SKM-1 treated with dmso at 0.1 percent for 144 hours (cell line): ENCODE measurements at regions not wholly inside any gene's neighbourhood (a gene's known extent, or its start where the extent isn't known, plus 50 kb on each side); places are given as distances from the start of the nearest gene placed in this dataset.

Experiments
- DNase-seq: peaks from one replicate; lab custom pipeline; 2025; ENCODE audit not compliant: unreplicated experiment; lab: John Stamatoyannopoulos, UW

DNA sequence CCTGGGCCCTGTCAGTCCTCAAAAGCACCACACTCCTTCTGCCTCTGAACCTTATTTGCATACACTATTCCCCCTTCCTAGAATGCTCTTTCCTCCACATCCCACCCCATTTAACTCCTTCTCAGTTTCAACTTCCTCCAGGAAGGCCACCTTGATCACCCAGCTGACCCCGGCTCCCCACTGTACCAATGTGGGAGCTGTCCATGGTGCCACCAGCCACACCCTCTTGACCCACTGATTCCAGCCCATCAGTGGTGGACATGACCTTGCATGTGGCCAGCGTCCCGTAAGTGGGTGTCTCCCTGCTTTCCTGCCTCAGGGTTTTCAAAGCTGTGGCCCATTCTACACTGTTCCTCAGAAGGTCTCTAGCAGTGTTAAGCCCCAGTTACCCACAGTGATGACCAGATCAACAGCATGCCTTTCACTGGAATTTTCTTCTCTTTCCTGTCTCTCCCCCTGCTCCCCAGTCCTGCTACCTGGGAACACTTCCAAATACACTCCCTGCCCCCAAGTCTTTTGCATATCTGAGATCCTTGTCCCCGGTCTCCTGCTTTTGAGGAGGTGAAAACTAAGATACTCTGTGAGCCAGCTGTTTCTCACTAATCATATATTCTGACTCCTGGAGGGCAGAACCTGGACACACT, 346.6 kb downstream of the MN1 start:
- DNase-seq = no peak

DNA sequence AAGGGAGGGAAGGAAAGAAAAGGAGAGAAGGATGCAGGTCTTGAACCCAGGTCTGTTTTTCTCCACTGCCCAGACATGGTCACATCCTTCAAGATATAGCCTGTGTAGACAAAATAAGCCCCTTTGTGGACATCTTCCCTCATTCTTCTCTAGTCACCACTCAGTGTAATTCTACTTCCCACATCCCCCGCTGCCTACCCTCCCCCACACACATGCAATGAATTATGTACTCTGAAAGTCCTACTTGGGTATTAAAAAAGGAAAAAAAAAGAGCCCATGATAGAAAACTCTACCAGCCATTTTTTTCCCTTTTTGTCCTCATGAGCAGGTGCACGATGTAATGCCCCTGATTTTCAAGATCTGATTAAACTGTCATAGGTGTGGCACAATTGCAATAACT, 346.0 kb downstream of the MN1 start:
- no peak for DNase-seq

DNA sequence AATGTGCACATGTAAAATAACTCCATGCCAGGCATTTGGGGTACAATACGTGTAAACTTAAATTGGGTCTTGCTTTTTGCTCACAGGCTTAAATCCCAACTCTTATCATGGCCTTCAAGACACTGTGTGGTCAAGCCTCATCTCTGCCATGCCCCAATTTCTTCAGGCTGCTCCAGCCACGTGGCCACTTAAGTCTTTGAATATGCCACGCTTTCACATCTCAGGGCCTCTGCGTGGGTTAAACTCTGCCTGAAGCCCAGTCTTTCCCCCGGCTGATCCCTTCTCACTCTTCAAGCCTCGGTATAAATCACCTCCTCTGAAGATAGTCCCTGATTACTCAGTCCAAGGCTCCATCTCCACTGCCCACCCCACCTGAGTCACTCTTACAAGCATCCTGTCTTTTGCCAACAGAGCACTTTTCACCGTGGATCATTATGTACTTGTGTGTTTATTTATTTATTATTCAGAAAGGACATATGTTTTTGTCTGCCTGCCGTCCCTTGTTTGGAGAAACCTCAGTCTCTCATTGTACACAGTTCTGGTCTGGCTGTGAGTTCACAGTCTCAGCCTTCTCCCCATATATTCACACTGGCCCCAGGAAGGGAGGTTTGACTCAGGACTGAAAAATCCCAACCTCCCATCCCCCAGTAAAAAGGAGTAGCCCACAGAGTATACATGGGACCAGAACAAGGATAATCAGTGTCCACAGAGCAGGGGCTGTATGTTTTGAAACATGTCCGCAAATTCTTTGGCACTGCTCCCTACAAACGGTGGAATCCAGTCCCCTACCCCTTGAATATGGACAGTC, 344.7 kb downstream of the MN1 start:
- DNase-seq = no peak

DNA sequence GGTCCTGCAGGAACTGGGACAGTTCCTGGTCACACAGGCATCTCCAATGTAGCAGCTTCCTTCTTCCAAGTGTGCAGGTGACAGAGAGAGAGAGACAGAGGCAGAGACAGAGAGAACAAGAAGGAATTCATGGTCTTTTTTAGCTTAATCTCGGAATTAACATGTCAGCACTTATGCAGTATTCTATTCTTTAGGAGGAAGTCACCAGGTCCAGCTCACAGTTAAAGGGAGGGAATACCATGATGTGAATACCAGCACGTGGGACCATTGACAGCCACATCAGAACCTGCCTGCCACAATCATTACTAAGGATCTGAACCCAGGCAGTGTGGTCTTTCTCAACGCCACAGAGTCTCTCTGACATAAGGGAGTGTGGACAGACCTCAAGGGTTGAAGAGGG, 341.6 kb downstream of the MN1 start:
- no peak for DNase-seq

DNA sequence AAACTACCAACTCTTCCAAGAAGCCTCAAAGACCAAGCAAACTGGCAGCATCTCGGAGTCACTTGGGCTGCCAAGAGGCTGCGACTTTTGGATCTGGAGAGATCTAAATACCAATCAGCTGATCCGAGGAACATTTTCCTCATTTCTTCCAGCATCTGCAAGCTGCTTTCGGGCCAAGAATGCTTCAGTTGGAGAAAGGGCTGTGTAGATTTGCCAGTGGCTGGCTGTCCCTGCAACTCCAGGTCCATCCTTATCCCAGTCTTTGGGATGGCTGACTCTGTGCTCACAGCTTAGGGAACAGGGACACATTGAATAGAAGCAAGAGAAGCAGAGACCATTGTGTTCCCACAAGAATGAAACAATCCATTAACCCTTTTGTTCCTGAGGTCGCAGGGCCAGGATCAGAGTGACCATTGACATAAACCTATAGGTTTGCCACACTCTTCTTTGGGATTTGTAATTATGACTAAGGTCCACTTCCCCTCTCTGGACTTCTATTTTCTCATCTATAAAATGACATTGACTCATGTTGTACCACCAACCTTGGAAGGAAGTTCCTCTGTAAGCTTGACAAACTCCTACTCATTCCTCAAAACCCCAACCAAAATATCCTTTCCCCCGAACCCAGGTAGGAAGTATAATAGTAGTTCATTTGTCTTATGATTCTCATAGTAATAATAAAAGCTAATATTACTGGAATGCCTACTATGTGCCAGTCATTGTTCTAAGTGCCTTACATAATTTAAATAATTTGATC, 340.8 kb downstream of the MN1 start:
- DNase-seq = no peak

DNA sequence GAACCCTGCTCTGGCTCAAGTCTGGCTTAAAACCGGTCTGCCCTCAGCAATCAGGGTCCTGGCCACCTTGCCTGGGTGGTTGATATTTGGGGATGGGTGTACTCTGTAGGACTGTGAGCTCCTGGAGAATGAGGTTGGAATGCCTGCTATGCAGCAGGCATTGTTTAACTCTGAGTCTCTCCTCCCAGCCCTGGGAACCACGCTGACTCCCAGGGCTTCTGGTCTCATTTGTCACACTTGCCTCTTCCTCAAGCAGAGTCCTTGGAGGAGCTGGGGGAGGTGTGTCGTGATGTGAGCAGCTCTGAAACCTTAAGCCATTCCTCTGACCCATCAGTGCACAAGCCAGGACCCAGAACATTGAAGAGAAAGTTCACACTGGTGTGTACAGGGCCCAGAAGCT, 340.1 kb downstream of the MN1 start:
- DNase-seq = no peak

DNA sequence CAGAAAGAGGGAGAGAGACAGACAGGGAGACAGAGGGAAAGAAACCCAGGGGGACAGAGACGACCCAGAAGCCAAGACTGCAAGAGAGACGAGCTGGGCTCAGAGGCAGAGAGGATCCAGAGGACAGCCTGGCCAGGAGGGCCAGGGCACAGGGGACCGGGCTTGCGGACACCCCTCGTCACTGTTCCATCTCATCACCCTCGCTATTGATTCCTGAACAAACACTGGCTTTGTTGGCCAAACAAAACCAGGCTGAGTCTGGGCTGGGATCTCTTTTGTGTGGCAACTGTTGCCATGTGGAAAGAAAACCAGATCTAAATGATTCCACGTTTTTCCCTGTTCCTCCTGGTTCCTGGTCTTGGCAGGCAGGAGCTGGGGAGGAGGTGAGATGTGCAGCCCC, 339.4 kb downstream of the MN1 start:
- no peak for DNase-seq

DNA sequence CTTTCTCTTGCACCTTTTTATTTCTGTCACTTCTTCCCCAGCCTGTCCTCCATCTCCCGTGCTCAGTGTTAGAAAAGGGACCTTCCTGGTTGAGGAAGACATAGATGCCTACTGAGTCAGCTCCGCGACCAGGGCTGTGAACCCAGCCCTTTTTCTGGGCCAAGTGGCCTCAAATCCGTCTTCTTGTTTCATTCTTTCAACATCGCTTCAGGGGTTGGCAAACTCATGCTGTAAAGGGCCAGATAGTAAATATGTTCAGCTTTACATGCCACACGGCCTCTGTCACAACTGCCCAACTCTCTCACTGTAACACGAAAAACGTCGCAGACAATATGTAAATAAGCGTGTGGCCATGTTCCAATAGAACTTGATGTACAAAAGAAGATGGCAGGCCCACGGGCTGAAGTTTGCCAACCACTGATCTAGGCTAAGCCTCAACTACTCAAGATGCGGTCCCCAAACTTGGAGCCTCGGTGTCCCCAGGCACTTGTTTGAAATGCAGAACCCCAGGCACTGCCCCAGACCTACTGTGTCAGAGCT, 338.4 kb downstream of the MN1 start:
- no peak for DNase-seq

DNA sequence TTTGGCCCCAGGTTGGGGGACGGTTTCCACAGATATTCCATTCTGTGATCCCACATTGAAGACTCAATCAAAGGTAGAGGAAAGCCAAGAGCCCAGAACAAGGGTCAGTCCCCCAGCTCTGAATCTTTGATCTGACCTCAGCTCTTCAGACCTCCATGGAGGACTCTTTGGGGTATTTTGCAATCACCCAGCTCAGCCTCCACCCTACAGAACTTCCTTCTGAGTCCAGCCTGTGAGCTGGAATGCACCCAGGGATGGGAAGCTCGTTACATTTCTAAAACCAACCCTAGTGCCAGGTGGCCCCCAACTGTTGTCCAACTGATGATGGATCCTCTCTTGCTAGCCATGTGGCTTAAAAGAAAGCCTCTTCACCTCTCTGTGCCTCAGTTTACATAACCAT, 335.3 kb downstream of the MN1 start:
- DNase-seq = no peak

DNA sequence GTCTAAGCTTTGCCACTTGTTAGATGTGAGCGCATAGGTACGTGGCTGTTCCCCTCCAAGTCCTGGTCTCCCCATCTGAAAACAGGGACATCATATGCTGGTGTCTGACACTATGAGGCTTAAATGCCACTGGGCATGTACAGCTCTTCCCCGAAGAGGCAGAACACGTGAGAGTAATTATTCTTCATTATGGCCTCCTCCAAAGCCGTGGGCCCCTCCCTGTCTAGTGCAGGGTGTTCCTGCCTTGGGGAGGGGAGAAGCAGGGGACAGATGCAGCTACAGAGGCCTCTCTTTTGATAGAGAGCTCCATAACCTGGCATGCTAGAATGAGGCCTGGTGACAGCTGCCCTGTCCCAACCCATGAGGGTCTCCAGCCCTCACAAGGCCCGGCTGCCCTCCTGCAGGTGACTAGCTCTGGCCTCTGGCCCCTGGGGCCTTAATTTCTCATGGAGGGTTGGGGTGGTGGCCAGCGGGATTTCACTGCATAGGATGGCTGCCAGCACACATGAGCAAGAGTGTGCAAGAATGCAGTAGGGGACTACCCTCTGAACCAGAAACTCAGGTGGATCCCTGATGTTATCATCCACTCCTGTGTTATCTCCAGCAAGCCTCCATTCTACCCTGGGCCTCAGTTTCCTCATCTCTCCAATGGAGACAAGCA, 334.6 kb downstream of the MN1 start:
- DNase-seq = no peak

DNA sequence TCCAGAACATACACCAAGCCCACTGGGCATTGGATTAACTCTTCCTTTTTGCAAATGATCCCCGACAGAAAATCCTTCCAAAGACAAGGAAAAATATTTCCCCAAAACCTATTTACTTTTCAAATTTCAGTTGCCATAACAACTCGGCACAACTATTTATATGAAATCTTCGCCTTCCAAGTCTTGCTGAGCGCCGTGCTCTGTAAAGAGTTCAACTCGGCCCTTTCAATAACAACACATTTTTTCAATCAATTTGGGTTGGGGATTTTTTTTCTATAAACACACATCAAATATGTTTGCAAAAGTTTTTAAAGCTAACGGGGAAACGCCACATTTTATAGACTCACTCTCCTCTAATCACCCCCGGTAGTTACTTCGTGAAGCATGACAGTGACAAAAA, 333.8 kb downstream of the MN1 start:
- DNase-seq = no peak

DNA sequence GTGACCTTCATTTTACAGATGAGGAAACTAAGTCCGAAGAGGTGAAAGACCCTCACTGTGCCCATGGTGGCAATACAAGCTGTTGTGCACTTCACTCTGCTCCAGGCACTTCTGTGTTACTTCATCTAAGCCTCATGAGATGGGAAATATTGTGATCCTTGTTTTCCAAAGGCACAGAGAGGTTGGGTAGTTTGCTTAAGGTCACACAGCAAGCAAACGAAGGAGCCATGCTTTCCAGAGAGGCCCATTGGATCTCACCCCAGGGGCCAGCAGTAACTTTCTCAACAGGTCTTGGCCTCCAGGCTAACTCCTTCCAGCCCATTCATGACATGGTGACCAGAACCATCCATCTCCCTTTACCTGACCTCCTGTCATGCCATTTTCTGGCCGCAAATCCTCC, 332.8 kb downstream of the MN1 start:
- DNase-seq = no peak

DNA sequence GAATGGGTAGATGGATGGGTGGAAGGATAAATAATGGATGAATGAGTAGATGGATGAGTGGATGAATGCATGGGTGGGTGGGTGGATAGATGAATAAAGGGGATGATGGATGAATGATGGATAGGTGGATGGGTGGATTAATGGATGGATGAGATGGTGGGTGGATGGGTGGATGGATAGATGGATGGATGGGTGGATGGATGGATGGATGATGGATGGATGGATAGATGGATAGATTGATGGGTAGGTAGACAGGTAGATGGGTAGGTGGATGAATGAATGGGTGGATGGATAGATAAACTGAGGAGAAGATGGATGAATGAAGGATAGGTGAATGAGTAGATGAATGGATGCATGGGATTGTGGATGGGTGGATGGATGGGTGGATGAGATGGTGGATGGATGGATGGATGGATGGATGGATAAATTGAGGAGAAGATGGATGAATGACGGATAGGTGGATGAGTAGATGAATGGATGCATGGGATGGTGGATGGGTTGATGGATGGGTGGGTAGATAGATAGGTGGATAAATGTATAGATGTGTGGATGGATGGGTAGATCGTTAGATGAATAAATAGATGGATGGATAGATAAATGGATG, 331.3 kb downstream of the MN1 start:
- no peak for DNase-seq

DNA sequence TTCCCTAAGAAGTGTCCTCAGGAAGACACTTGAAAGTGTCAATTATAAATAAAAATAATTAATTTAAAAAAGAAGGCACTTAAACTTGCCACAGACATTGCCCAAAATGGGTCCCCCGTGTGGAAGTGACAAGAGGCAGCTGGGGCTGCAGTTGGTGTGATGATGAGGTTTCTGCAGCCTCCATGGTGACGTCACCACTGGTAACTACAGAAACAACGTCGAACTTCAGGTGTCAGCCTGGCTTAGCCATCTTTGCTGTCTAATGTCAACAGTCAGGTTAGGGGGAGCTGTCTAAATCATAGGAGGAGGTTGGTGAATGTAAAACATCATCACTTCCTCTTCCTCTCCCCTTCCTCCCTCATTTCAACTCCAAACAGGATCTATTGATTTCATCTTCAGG, 328.6 kb downstream of the MN1 start:
- no peak for DNase-seq

DNA sequence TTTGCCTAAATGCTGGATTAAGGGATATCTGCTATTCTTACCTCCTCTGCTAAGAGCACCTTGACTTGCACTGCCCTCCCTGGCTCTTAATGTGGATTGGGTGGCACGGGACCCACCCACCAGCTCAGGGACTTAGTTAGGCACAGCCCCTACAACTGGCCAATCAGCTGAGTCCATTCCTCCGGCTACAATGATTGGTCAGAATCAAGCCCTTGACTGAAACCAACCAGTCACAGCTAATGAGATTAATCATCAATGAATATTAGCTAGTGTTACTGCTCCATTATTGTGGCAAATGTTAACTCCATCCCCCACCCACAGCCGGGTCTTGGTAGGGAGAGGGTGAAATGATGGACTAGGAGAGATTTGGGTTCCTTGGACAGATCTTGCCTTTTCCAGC, 328.0 kb downstream of the MN1 start:
- DNase-seq = no peak

DNA sequence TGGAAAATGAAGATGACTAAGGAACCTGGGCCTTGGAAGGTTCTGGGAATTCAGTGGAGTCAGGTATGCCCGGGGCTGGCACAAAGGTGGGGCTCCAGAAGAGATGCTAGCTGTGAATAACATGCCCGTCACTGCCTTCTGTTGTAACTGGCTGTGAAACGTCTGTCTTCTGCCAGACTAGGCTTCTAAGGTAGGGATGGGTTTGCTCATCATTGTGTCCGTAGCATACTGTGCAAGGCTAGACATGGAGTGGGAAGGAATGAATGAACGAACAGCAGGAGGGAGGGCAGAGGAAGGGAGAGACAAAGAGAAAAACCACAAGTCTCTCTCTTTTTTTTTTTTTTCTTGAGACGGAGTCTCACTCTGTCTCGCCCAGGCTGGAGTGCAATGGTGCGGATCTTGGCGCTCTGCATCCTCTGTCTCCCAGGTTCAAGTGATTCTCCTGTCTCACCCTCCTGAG, 327.4 kb downstream of the MN1 start:
- DNase-seq = no peak

DNA sequence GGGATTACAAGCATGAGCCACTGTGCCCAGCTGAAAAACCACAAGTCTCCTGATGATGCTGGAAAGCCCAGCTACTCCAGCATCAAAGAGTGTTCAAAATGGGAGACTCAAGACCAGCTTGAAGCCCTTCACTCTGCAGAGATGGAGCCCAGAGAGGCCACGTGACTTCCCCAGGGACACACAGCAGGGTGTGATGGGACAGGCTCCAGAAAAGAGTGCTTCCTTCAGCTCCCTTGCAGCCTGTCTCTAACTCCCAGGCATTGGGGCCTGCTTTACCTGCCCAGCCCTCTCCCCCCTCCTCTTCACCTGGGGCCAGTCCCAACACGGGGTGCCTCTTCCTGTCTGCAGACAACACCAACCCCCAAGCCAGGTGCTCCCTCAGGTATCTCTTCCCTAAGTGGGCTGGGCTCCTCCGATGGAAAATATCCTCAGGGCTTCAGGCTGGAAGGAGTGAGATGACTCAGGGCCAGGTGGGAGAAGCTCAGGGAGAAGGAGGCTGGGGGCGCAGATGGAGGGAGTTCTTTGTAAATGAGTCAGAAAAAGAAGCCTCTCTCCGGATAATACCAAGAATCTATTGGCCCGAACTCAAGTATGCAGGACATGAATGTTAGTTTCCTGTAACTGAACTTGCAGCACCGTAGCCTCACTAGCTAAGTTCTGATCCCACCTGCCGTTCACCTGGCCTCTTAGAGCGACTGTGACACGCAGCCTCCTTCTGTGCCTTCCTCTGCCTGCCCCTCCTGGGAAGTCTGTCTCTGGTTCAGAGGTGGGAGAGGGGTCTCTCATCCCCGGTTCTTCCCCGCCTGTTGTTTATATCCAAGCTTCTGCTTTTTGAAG, 326.6 kb downstream of the MN1 start:
- DNase-seq = no peak

DNA sequence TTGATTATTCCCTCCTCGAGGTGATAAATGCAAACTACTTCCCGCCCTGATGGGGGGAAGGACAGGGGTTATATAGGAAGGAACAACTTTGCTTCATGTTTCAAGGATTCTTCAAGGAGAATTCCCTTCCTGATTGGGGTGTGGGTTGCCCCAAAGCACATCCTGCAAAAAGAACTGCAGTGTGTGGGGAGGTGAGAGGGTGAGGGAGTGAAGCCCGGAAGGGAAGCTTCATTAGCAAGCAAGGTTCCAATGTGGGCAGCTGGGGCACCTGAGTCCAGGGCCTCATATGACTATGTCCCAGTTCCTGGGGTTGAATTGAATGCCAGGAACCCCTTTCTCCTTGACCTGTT, 326.0 kb downstream of the MN1 start:
- DNase-seq = no peak

DNA sequence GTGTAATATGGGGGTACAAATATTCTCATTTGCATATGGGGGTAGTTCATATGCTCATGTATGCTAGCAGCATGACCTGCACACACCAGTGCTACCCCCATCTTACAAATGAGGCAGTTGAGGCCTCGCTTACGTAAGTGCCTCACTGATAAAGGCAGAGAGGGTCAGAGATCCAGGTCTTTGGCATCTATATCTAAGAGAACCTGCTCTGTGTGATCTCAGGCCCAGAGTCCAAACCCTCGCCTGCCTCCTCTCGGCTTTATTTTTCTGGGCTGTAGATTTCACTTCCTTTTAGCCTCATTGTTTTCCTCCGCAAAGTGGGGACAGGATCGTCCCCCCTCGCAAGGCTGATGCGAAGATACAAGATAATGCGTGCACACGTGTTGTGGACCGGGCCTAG, 325.2 kb downstream of the MN1 start:
- DNase-seq = no peak

DNA sequence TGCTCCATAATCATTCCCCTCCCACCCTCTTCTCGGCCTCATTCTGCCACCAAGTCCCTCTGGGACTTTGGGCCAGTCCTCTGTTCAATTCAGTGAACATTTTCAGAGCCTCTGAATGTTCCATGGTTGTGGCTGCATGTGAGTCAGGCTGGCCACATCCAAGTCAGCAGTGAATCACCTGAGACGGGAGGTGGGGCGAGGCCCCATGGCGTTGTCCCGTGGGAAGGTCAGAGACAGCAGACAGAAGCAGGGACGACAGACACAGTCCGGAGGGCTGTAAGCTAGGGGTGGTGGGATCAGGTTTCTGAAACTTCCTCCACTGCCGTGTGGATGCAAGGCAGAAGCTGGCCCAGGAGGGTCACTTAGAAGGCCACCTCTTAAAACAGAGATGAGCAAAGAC, 324.8 kb downstream of the MN1 start:
- no peak for DNase-seq
